ENCODE measurements at regions not wholly inside any gene's neighbourhood (a gene's known extent, or its start where the extent isn't known, plus 50 kb on each side); places are given as distances from the start of the nearest gene placed in this dataset.

- DNase-seq (ENCODE audit: low spot score): no peak
Measured at GRCh38 chr13:109517517-109517916, 268.9 kb downstream of the IRS2 start.

GRCh38 chr13:109516186-109516585 lies 270.2 kb downstream of the IRS2 start:
- no peak for DNase-seq (ENCODE audit: low spot score)

DNA sequence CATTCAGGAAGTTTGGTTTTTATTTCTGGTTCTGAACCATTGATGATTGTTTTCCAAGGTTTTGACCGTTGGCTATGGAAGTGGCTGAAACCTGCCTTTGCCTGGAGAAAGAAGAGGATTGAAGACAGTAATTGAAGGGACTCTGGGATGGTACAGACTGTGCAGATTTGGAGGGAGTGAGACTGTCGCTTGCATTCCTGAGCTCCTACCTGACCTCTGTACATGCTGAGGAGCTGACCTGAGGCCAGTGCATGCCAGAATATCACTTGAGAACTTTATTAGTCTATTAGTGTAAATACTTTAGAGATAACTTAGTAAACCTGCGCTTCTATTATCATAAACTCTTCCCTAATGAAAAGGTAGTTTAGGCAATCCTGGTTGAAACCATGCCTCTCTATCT lies 276.4 kb downstream of the IRS2 start:
- no peak for DNase-seq (ENCODE audit: low spot score)

- no peak for DNase-seq (ENCODE audit: low spot score)
Measured at GRCh38 chr13:109509154-109509900, 277.1 kb downstream of the IRS2 start.

- DNase-seq (ENCODE audit: low spot score): peak; percentile 37
Measured at GRCh38 chr13:109500146-109500773, 286.1 kb downstream of the IRS2 start.

DNA sequence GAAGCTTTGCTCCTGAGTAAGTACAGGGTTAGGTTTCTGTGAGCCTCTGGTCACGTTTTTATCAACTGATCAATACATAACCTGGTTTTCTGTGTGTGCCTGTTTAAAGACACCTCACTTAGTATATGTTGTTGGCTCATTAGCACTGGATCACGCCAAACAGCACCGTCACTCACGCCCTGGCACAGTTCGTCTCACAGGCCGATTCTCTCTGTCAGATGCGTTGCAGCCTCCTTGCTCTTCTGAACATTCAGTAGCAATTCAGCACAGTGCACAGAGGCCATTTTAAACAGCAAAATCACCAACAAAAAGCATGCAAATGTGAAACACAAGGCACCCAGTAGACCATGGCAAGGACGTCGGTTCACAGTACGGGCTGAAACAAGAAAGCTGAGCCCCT lies 288.5 kb downstream of the IRS2 start:
- no peak for DNase-seq (ENCODE audit: low spot score)

- DNase-seq (ENCODE audit: low spot score): no peak
Measured at GRCh38 chr13:109496216-109496615, 290.2 kb downstream of the IRS2 start.

- DNase-seq (ENCODE audit: low spot score): peak; percentile 52
Measured at GRCh38 chr13:109494925-109495369, 291.4 kb downstream of the IRS2 start.

DNA sequence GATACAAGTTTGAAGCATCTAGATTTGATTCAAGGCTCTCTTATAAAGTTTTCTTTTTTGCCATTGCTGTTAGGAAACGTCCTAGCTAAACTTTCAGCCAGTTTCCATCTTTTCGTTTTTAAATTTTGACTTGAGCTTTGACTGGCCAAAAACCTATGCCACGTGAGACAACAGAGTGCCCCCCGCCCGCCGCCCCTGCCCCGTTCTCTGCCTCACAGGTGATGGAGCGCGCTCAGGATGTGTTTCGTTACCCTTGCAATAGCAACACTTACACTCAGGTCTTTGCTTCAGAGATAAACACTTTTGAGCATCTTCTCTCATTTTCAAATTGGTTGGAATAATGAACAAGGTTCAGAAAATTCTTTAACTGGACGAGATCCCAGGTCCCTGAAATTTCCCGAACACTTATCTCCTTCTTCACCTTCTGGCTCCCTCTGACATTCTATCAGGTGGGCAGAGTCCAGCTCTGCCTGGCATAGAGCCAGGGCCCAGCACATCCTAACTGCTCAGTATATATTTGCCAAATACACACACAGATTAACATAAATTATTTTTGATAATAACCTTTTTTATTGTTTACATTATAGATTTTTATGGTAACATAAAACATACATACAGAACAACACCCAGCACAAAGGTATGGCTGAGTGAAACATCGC lies 301.1 kb downstream of the IRS2 start:
- no peak for DNase-seq (ENCODE audit: low spot score)

GRCh38 chr13:109483284-109483683 lies 303.1 kb downstream of the IRS2 start:
- DNase-seq (ENCODE audit: low spot score): peak; percentile 30

GRCh38 chr13:109481040-109481439 lies 305.3 kb downstream of the IRS2 start:
- DNase-seq (ENCODE audit: low spot score): no peak

GRCh38 chr13:109480011-109480955 lies 306.1 kb downstream of the IRS2 start:
- DNase-seq (ENCODE audit: low spot score): no peak

DNA sequence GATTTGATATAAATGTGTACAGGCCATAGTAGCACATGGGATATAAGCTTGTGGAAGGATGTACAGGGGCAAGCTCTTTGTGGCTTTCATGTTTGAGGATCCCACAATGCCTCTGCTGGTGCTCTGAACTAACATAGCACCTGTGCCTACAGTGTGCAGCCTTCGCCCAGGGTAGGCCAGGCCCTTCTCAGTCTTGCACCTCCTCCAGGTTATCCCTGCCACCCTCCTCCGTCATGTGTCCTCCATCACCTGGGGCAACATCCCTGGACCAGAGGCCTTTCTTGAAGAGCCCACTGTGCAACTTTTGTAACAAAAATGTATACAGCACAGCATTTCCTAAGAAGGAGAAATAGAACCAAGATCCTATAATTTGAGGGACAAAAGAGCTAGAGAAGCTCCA lies 306.8 kb downstream of the IRS2 start:
- DNase-seq (ENCODE audit: low spot score): no peak

- DNase-seq (ENCODE audit: low spot score): no peak
Measured at GRCh38 chr13:109476001-109476400, 310.4 kb downstream of the IRS2 start.

- no peak for DNase-seq (ENCODE audit: low spot score)
Measured at GRCh38 chr13:109468123-109468522, 318.3 kb downstream of the IRS2 start.

DNA sequence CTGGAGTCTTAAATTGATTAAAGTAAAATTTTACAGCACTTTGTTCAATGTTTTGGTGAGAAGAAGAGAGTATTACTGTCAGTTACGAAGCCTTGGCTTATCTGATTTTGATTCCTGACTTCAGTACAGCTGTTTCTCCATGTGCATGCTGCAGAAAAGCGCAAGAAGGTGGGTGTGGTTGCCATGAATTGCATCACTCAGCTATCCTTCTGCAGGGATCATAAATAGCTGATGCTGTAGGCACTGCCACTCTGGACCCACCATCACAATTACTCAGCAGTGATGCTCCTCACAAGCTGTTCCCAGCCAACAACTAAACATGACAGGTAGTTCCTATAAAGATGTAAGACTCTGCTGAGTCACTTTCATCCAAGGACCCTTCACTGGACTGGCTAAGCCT lies 321.2 kb downstream of the IRS2 start:
- no peak for DNase-seq (ENCODE audit: low spot score)

GRCh38 chr13:109454167-109454917 lies 332.0 kb downstream of the IRS2 start:
- no peak for DNase-seq (ENCODE audit: low spot score)

DNA sequence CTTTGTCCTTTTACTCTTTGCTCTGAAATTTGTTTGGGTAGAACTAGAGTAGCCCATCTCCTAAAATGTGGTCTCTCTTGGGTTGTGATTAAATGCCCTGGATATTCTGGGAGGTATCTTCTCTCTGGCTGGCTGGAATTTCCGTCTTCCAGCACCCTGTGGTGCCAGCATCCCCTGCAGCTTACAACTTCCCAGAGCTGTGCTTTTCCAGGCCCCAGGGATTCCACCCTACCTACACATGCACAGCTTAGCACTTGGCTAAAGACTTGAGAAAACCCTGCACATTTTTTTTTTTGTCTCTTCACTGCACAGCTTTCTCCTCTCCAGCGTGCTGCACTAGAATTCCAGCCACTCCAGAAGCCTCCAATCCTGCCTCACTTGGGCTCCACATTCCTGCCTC lies 334.7 kb downstream of the IRS2 start:
- DNase-seq (ENCODE audit: low spot score): no peak

DNA sequence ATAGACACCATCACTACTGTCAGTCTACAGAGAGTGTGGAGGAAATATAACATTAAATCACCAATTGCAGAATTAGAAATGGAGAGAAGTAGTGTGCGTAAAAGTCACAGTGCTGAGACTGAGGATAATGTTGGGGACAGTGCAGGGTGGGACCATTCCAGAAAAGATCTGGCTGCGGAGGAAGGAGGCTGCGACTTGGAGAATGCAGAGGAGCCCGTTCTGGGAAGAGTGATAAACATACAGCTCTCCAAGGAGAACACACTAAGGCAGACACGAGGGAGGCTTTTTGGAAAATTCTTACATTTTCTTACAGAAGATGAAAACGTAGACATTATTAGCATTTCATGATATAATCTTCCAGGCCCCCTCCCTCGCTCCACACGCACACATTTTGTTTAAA lies 337.8 kb downstream of the IRS2 start:
- no peak for DNase-seq (ENCODE audit: low spot score)

GRCh38 chr13:109447667-109448066 lies 338.7 kb downstream of the IRS2 start:
- DNase-seq (ENCODE audit: low spot score): no peak

- DNase-seq (ENCODE audit: low spot score): no peak
Measured at GRCh38 chr13:109440320-109440719, 346.1 kb downstream of the IRS2 start.
